CD4-positive, alpha-beta T cell treated with Interleukin-15 for 1 hour (primary cell): ENCODE measurements at regions not wholly inside any gene's neighbourhood (a gene's known extent, or its start where the extent isn't known, plus 50 kb on each side); places are given as distances from the start of the nearest gene placed in this dataset.

Source experiments
- DNase-seq: peaks from one replicate; pipeline ENCODE4 v3.0.0-alpha.2; 2020

- peak; percentile 50 for DNase-seq
These were observed 51.2 kb upstream of the CDH5 start for GRCh38 chr16:66315210-66315825.

GRCh38 chr16:66311306-66311705, 55.2 kb upstream of the CDH5 start:
- no peak for DNase-seq

GRCh38 chr16:66309215-66309807, 57.2 kb upstream of the CDH5 start:
- DNase-seq: no peak

GRCh38 chr16:66308096-66308495, 58.4 kb upstream of the CDH5 start:
- no peak for DNase-seq

- DNase-seq: no peak
These were observed 59.9 kb upstream of the CDH5 start for GRCh38 chr16:66306366-66307150.

GRCh38 chr16:66304961-66305360, 61.5 kb upstream of the CDH5 start:
- DNase-seq: no peak

- no peak for DNase-seq
These were observed 62.3 kb upstream of the CDH5 start for GRCh38 chr16:66304151-66304550.

GRCh38 chr16:66300501-66300900, 66.0 kb upstream of the CDH5 start:
- DNase-seq: no peak

GRCh38 chr16:66300037-66300436, 66.5 kb upstream of the CDH5 start:
- DNase-seq: no peak

- no peak for DNase-seq
These were observed 67.1 kb upstream of the CDH5 start for GRCh38 chr16:66299349-66299748.

GRCh38 chr16:66298571-66299120, 67.8 kb upstream of the CDH5 start:
- DNase-seq: no peak

- DNase-seq: no peak
These were observed 68.5 kb upstream of the CDH5 start for GRCh38 chr16:66298006-66298405.

GRCh38 chr16:66296591-66296990, 69.9 kb upstream of the CDH5 start:
- no peak for DNase-seq

- no peak for DNase-seq
These were observed 70.5 kb upstream of the CDH5 start for GRCh38 chr16:66295761-66296546.

- no peak for DNase-seq
These were observed 71.3 kb upstream of the CDH5 start for GRCh38 chr16:66295213-66295612.

GRCh38 chr16:66294507-66294906, 72.0 kb upstream of the CDH5 start:
- no peak for DNase-seq

- no peak for DNase-seq
These were observed 72.6 kb upstream of the CDH5 start for GRCh38 chr16:66293932-66294331.

- DNase-seq: no peak
These were observed 73.2 kb upstream of the CDH5 start for GRCh38 chr16:66293207-66293735.

- no peak for DNase-seq
These were observed 74.1 kb upstream of the CDH5 start for GRCh38 chr16:66292241-66292935.

- DNase-seq: no peak
These were observed 74.7 kb upstream of the CDH5 start for GRCh38 chr16:66291833-66292232.

- no peak for DNase-seq
These were observed 76.1 kb upstream of the CDH5 start for GRCh38 chr16:66290431-66290830.

GRCh38 chr16:66289986-66290385, 76.5 kb upstream of the CDH5 start:
- no peak for DNase-seq
